Osteocyte (in vitro differentiated cells): ENCODE measurements at regions not wholly inside any gene's neighbourhood (a gene's known extent, or its start where the extent isn't known, plus 50 kb on each side); places are given as distances from the start of the nearest gene placed in this dataset.
A peak's percentile ranks its signal among the peaks of the same experiment; 100 is the strongest.

Experiments
- DNase-seq: peaks from one replicate; pipeline ENCODE4 v3.0.0; 2021; ENCODE audit warnings: mixed read lengths; ENCODE audit not compliant: unreplicated experiment; ENCODE audit errors: extremely low spot score
- H3K27ac Mint-ChIP-seq: one replicate; pipeline ENCODE4 v1.8.0; 2021; ENCODE audit warnings: mild to moderate bottlenecking, mixed read lengths; ENCODE audit not compliant: unreplicated experiment
- H3K27me3 Mint-ChIP-seq: one replicate; pipeline ENCODE4 v1.8.0; 2021; ENCODE audit warnings: mixed read lengths; ENCODE audit not compliant: unreplicated experiment
- H3K36me3 Mint-ChIP-seq: one replicate; pipeline ENCODE4 v1.8.0; 2021; ENCODE audit warnings: mixed read lengths; ENCODE audit not compliant: unreplicated experiment
- H3K4me1 Mint-ChIP-seq: one replicate; pipeline ENCODE4 v1.8.0; 2021; ENCODE audit warnings: mixed read lengths; ENCODE audit not compliant: unreplicated experiment
- H3K4me3 Mint-ChIP-seq: one replicate; pipeline ENCODE4 v1.8.0; 2021; ENCODE audit warnings: mild to moderate bottlenecking, moderate library complexity, mixed read lengths; ENCODE audit not compliant: unreplicated experiment
- H3K9me3 Mint-ChIP-seq: one replicate; pipeline ENCODE4 v1.8.0; 2021; ENCODE audit warnings: mixed read lengths; ENCODE audit not compliant: unreplicated experiment
- TF ChIP-seq, protein P1 (sequence below): fragments of 200-600 bp; sonication (generic); IDR thresholded peaks from 2 replicates; pipeline ENCODE4 v1.5.0; 2021; ENCODE audit warnings: antibody characterized with exemption, mild to moderate bottlenecking, moderate library complexity

DNA sequence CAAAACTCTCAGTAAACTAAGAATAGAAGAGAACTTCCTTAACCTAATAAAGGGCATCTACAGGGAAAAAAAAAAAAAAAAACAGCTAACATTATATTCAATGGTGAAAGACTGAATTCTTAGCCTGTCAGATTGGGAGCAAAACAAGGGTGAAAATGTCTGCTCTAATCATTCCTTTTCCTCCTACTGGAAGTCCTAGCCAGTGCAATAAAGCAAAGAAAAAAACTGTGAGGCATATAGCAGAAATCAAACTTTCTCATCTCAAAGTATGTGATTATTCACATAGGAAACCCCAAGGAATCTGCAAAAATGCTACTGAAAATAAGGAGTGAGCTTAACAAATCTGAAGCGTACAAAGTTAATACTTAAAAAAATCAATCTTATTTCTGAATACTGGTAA is 170.7 kb downstream of the NUAK1 start:
- no peaks in the 10 kb centered on the region for H3K9me3 Mint-ChIP-seq
- H3K27me3 Mint-ChIP-seq, result peaks cover 4% of the 10 kb centered on the region
- peaks cover 7% of the 10 kb centered on the region for H3K4me1 Mint-ChIP-seq
- DNase-seq, result no peak
- H3K4me3 Mint-ChIP-seq, result no peak overlapping the region
- H3K36me3 Mint-ChIP-seq, result peaks cover 2% of the 10 kb centered on the region
- H3K27ac Mint-ChIP-seq, result no peak overlapping the region
- TF ChIP-seq, protein P1, sequence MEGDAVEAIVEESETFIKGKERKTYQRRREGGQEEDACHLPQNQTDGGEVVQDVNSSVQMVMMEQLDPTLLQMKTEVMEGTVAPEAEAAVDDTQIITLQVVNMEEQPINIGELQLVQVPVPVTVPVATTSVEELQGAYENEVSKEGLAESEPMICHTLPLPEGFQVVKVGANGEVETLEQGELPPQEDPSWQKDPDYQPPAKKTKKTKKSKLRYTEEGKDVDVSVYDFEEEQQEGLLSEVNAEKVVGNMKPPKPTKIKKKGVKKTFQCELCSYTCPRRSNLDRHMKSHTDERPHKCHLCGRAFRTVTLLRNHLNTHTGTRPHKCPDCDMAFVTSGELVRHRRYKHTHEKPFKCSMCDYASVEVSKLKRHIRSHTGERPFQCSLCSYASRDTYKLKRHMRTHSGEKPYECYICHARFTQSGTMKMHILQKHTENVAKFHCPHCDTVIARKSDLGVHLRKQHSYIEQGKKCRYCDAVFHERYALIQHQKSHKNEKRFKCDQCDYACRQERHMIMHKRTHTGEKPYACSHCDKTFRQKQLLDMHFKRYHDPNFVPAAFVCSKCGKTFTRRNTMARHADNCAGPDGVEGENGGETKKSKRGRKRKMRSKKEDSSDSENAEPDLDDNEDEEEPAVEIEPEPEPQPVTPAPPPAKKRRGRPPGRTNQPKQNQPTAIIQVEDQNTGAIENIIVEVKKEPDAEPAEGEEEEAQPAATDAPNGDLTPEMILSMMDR, result peak; percentile 9

DNA sequence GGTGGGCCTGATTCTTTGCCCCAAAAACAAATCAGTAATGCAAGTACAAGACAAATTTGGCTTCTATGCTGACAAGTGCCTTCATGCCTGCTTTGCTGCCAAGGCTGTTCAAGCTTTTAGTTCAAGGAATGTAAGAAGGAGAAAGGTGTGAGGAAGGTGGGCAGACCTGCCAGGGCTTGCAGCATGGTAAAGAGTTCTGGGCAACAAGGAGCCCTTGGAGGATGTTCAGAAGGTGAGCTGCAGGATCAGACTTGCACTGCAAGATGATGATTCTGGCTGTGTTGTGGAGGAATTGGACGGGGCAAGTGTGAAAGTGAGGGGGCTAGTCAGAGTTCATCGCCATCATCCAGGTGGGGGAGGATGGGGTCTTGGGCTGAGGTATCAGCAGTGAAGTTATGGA is 167.9 kb downstream of the NUAK1 start:
- no peak overlapping the region for H3K4me3 Mint-ChIP-seq
- H3K27ac Mint-ChIP-seq, result no peak overlapping the region
- peaks cover 7% of the 10 kb centered on the region for H3K4me1 Mint-ChIP-seq
- DNase-seq, result no peak
- TF ChIP-seq, protein P1, result no peak
- H3K27me3 Mint-ChIP-seq, result peaks cover 4% of the 10 kb centered on the region
- H3K9me3 Mint-ChIP-seq, result no peaks in the 10 kb centered on the region
- H3K36me3 Mint-ChIP-seq, result peaks cover 2% of the 10 kb centered on the region

DNA sequence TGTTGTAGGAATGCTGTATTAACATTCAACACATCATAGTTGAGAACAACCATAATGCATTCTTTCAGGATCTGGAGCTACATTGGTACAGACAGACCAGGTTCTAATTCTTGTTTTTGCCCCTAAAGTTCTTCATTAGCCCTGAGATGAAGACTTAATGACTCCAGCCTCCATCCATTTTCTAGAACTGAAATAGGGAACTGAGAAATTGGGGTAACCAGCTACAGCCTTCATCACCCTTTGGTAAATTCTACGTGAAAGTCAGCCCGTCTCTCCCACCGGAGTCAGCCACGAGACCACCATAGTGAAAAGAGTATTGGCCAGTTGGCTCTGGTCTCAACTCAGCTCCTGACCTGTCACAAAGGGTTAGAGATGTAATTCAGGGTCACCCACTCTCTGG is 164.0 kb downstream of the NUAK1 start:
- TF ChIP-seq, protein P1, result no peak
- Mint-ChIP-seq H3K4me3 (no peak overlapping the region), H3K9me3 (no peaks in the 10 kb centered on the region), H3K27ac (no peak overlapping the region), H3K36me3 (no peaks in the 10 kb centered on the region), H3K27me3 (peaks cover 4% of the 10 kb centered on the region), H3K4me1 (peaks cover 9% of the 10 kb centered on the region)
- no peak for DNase-seq

DNA sequence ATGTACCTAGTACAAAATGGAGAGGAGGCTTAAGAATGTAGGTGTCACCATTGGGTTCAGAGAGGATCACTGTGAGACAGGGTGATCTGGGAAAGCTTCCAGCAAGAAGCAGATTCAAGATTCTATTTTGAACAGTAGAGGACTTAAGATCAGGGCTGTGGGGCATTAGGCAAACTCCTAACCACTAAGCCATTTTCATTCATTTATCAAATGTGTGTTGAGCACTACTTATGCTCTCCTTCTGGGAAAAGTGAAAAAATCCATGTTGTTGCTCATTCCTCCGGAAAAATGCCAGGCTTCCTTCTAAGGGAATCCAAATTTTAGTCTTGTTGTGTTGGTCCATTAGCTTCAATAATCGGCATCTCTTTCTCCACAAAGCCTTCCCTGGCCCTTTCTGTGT is 163.4 kb downstream of the NUAK1 start:
- Mint-ChIP-seq H3K9me3 (no peaks in the 10 kb centered on the region), H3K27me3 (peaks cover 4% of the 10 kb centered on the region), H3K4me1 (peaks cover 9% of the 10 kb centered on the region), H3K36me3 (no peaks in the 10 kb centered on the region), H3K4me3 (no peak overlapping the region), H3K27ac (no peak overlapping the region)
- DNase-seq, result no peak
- TF ChIP-seq, protein P1, result no peak

DNA sequence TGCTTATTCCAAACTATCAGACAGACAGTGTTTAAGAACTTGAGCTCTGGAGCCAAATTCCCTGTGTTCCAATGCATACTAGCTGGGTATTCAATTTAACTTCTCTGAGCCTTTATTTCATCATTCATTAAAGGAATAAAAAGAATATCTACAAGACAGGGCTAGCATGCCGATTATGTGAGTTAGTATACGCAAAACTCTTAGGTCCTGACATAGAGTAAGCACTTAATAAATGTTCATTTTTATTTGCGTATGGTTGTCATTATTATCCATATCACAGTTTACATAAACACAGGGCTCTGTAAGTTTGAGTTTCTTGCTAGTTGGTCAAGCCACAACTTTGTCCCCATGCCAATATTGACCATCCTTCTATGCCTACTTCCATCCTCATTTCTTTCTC is 161.5 kb downstream of the NUAK1 start:
- TF ChIP-seq, protein P1, result no peak
- Mint-ChIP-seq H3K4me1 (peaks cover 9% of the 10 kb centered on the region), H3K4me3 (no peak overlapping the region), H3K36me3 (no peaks in the 10 kb centered on the region), H3K27ac (no peak overlapping the region), H3K9me3 (no peaks in the 10 kb centered on the region), H3K27me3 (no peaks in the 10 kb centered on the region)
- no peak for DNase-seq
